IMR-90 (cell line): ENCODE measurements at regions not wholly inside any gene's neighbourhood (a gene's known extent, or its start where the extent isn't known, plus 50 kb on each side); places are given as distances from the start of the nearest gene placed in this dataset.
A peak's percentile ranks its signal among the peaks of the same experiment; 100 is the strongest.

Source experiments
- ATAC-seq: fragments of 200-7000 bp; cut with Tn5 transposase; 2 replicates; pipeline ENCODE4 v1.9.1; 2020; ENCODE audit warnings: low read depth, mild to moderate bottlenecking, moderate library complexity
- BruUV-seq: library from RNA; stranded (reverse); fragments of 400-500 nt; replicated peaks from 2 replicates; lab custom pipeline; 2021; lab: Mats Ljungman, UMichigan
- CTCF ChIA-PET: fragments of 300-600 bp; formaldehyde crosslinking; extraction: SDS; loops from one replicate; lab custom pipeline; 2021; ENCODE audit warnings: antibody characterized with exemption; lab: Yijun Ruan, JAX
- POLR2A ChIA-PET: fragments of 300-600 bp; sonication (Branson Sonifier 250); formaldehyde crosslinking; loops from one replicate; lab custom pipeline; 2022; ENCODE audit warnings: antibody characterized with exemption; ENCODE audit not compliant: unreplicated experiment; lab: Charles Lee
- DNase-seq: peaks from one replicate; pipeline ENCODE4 v3.0.0; 2013
- H2AFZ ChIP-seq: replicated peaks from 2 replicates; pipeline ENCODE3; 2013; ENCODE audit warnings: low read length, mild to moderate bottlenecking; ENCODE audit not compliant: poor library complexity
- H2AK5ac ChIP-seq: 2 replicates; pipeline ENCODE4 v1.6.1; 2013; ENCODE audit warnings: low read depth, low read length, inconsistent platforms
- H2AK9ac ChIP-seq: replicated peaks from 2 replicates; pipeline ENCODE3; 2013; ENCODE audit warnings: mild to moderate bottlenecking, low read depth, low read length, moderate library complexity; ENCODE audit not compliant: poor library complexity
- H2BK120ac ChIP-seq: 2 replicates; pipeline ENCODE4 v1.6.1; 2013; ENCODE audit warnings: low read depth, low read length, inconsistent platforms
- H2BK15ac ChIP-seq: 3 replicates; pipeline ENCODE4 v1.6.1; 2013; ENCODE audit warnings: low read depth, low read length, inconsistent platforms
- H2BK20ac ChIP-seq: 2 replicates; pipeline ENCODE4 v1.6.1; 2013; ENCODE audit warnings: low read depth, mild to moderate bottlenecking, inconsistent platforms, low read length, moderate library complexity
- H2BK5ac ChIP-seq: 2 replicates; pipeline ENCODE4 v1.6.1; 2013; ENCODE audit warnings: mild to moderate bottlenecking, low read depth, low read length, inconsistent platforms; ENCODE audit not compliant: poor library complexity, severe bottlenecking
- H3K14ac ChIP-seq: replicated peaks from 2 replicates; pipeline ENCODE4 v1.6.1; 2013; ENCODE audit warnings: low read depth, low read length, inconsistent platforms
- H3K18ac ChIP-seq: 2 replicates; pipeline ENCODE4 v1.6.1; 2013; ENCODE audit warnings: low read depth, low read length, control low read depth
- H3K23ac ChIP-seq: 2 replicates; pipeline ENCODE4 v1.6.1; 2013; ENCODE audit warnings: low read depth, low read length, inconsistent platforms
- H3K27ac ChIP-seq: 2 replicates; pipeline ENCODE4 v1.5.1; 2013; ENCODE audit warnings: mild to moderate bottlenecking, control low read depth, low read length; ENCODE audit not compliant: insufficient read depth
- H3K27me3 ChIP-seq: 2 replicates; pipeline ENCODE4 v1.6.1; 2013; ENCODE audit warnings: low read length; ENCODE audit not compliant: control insufficient read depth, insufficient read depth
- H3K36me3 ChIP-seq: 2 replicates; pipeline ENCODE4 v1.6.1; 2013; ENCODE audit warnings: low read length, mixed read lengths; ENCODE audit not compliant: control insufficient read depth, insufficient read depth
- H3K4ac ChIP-seq: 2 replicates; pipeline ENCODE4 v1.6.1; 2013; ENCODE audit warnings: low read depth, low read length, inconsistent platforms
- H3K4me1 ChIP-seq: 2 replicates; pipeline ENCODE4 v1.6.1; 2013; ENCODE audit warnings: low read length, mixed read lengths; ENCODE audit not compliant: control insufficient read depth, insufficient read depth
- H3K4me2 ChIP-seq: 2 replicates; pipeline ENCODE4 v1.6.1; 2013; ENCODE audit warnings: low read depth, mild to moderate bottlenecking, control low read depth, low read length, moderate library complexity
- H3K4me3 ChIP-seq: 2 replicates; pipeline ENCODE4 v1.5.1; 2013; ENCODE audit warnings: low read depth, mild to moderate bottlenecking, control low read depth, low read length, moderate library complexity; ENCODE audit not compliant: insufficient read depth
- H3K56ac ChIP-seq: 2 replicates; pipeline ENCODE4 v1.6.1; 2013; ENCODE audit warnings: low read length, inconsistent platforms; ENCODE audit not compliant: insufficient read depth; ENCODE audit errors: extremely low read depth
- H3K79me1 ChIP-seq, 2 experiments: 2 replicates each; pipeline ENCODE4 v1.6.1; 2013; ENCODE audit warnings: low read length in 2 of 2, inconsistent platforms in 1 of 2, low read depth in 1 of 2
- H3K9ac ChIP-seq: 2 replicates; pipeline ENCODE4 v1.6.1; 2013; ENCODE audit warnings: low read depth, low read length, control low read depth
- H3K9me1 ChIP-seq: 2 replicates; pipeline ENCODE4 v1.6.1; 2013; ENCODE audit warnings: low read length, inconsistent platforms; ENCODE audit not compliant: insufficient read depth
- H3K9me3 ChIP-seq: 2 replicates; pipeline ENCODE4 v1.6.1; 2013; ENCODE audit warnings: low read length; ENCODE audit not compliant: control insufficient read depth, insufficient read depth
- H4K20me1 ChIP-seq: 2 replicates; pipeline ENCODE4 v1.6.1; 2013; ENCODE audit warnings: low read length, inconsistent platforms; ENCODE audit not compliant: insufficient read depth
- H4K5ac ChIP-seq: 2 replicates; pipeline ENCODE4 v1.6.1; 2013; ENCODE audit warnings: mild to moderate bottlenecking, low read depth, low read length, control low read depth
- H4K8ac ChIP-seq, 2 experiments: 2 replicates each; pipeline ENCODE4 v1.6.1; 2013; ENCODE audit warnings: low read depth in 2 of 2, low read length in 2 of 2, control low read depth in 1 of 2, inconsistent platforms in 1 of 2
- H4K91ac ChIP-seq: 2 replicates; pipeline ENCODE4 v1.6.1; 2013; ENCODE audit warnings: low read depth, low read length, inconsistent platforms; ENCODE audit not compliant: insufficient read depth
- RFX5 ChIP-seq: IDR thresholded peaks from 2 replicates; pipeline ENCODE4 v1.8.0; 2012; ENCODE audit warnings: low read depth, mild to moderate bottlenecking, low read length, moderate library complexity
- WGBS, 2 experiments: methylation state at CpG; one replicate each; pipeline versions ENCODE4 v1.1.5 to v1.1.7; 2013; ENCODE audit warnings: missing lambda C conversion rate in 2 of 2; ENCODE audit not compliant: insufficient read length in 1 of 2; ENCODE audit errors: extremely low coverage in 2 of 2; 5-methylcytosine and 5-hydroxymethylcytosine counted together
- dilution Hi-C: fragments of 300-500 bp; cut with HindIII; formaldehyde crosslinking; loops from one replicate; pipeline ENCODE4 v1.14.3; 2018; ENCODE audit warnings: low sequenced_read_pairs; ENCODE audit not compliant: unreplicated experiment
- in situ Hi-C: fragments of 300-500 bp; cut with MboI; formaldehyde crosslinking; loops from 3 replicates; pipeline ENCODE4 v1.14.3; 2019; ENCODE audit warnings: low sequenced_read_pairs, inconsistent platforms, mixed read lengths
- intact Hi-C: fragments of 100-400 bp; cut with micrococcal nuclease; formaldehyde crosslinking; loops from 2 replicates; pipeline ENCODE4 v1.10.0; 2022

GRCh38 chr2:41937921-41938708, 109.7 kb upstream of the PKDCC start:
- intact Hi-C loops (no loop called here), dilution Hi-C loops (no loop called here), in situ Hi-C loops (no loop called here)
- Histone ChIP-seq H3K56ac (no peak overlapping the region), H4K91ac (peak overlapping the region; percentile 57; the same call in 1 of the 2 replicates), H3K36me3 (no peaks in the 10 kb centered on the region), H2AK5ac (peak overlapping the region; percentile 45; the same call in 1 of the 2 replicates), H3K23ac (no peak overlapping the region), H4K20me1 (no peaks in the 10 kb centered on the region), H3K4me1 (peaks cover 40% of the 10 kb centered on the region), H3K79me1 (no peaks in the 10 kb centered on the region), H3K27me3 (no peaks in the 10 kb centered on the region), H3K4me3 (no peak overlapping the region), H4K8ac (peak overlapping the region in 1 of 2 experiments; percentile 5; a peak in 1 of 4 replicates), H2AK9ac (no peak overlapping the region), H2AFZ (peak overlapping the region; percentile 59), H3K4me2 (no peak overlapping the region; the same call in 1 of the 2 replicates), H2BK120ac (peak overlapping the region; percentile 61), H2BK5ac (no peak overlapping the region), H4K5ac (no peak overlapping the region; the same call in 1 of the 2 replicates), H3K9me1 (peaks cover 26% of the 10 kb centered on the region), H3K4ac (peak overlapping the region; percentile 54; the same call in 1 of the 2 replicates), H3K18ac (peak overlapping the region; percentile 27; the same call in 1 of the 2 replicates), H2BK15ac (peak overlapping the region; percentile 37; the same call in 1 of the 3 replicates), H3K9me3 (no peaks in the 10 kb centered on the region), H2BK20ac (peak overlapping the region; percentile 34), H3K9ac (no peak overlapping the region), H3K27ac (peak overlapping the region; percentile 8; the same call in 1 of the 2 replicates), H3K14ac (0 out of 2 replicates have a peak overlapping the region, but pooled peaks have one; percentile 25)
- no TSS peak for BruUV-seq
- DNase-seq = peak; percentile 48
- TF ChIP-seq RFX5 = no peak
- POLR2A ChIA-PET = no interaction called here
- ATAC-seq = peak; percentile 27; the same call in 1 of the 2 replicates
- WGBS, 2 experiments = 7% methylated on average over 5 of the region's 9 CpGs; no CpG with 5 or more reads in 1 of the 2 experiments
- CTCF ChIA-PET = no interaction called here
